ENCODE measurements at regions not wholly inside any gene's neighbourhood (a gene's known extent, or its start where the extent isn't known, plus 50 kb on each side); places are given as distances from the start of the nearest gene placed in this dataset.
"Not testable (repeated sequence)": the region's sequence is repeated elsewhere in the genome, so short reads cannot be mapped to it uniquely, and the experiment has no call there.

DNA sequence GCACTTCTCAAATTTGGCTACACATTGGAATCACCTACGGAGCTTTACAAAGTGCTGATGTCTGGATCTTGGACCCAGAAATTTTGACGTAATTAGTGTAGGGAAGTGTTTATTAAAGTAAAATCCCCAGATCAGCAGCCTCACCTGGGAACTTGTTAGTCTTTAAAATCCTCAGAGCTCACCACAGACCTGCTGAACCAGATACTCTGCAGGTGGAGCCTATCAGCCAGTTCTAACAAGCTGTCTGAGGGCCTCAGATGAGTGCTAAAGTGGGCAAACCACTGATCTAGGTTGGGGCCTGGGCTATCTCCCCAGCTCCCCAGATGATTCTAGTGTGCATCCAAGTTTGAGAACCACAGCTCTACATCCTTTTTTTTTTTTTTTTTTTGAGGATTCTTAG lies 436.0 kb downstream of the ETS1 start:
- BruUV-seq (replicated peaks): no TSS peak
- intact Hi-C loops (cut with micrococcal nuclease): no loop called here
- ChIA-PET POLR2A (interaction anchor here (0.6 kb wide), 3 partner anchors 195 to 567 kb away, joined by 3 to 4 read pairs (median 3); no protein-coding TSS in a partner anchor), CTCF (interaction anchor here (0.7 to 2.6 kb wide), 9 partner anchors 8 to 1474 kb away, joined by 3 to 19 read pairs (median 7); no protein-coding TSS in a partner anchor)
- no peak overlapping the region for H3K27ac Mint-ChIP-seq (ENCODE audit: low read depth, unreplicated experiment)
- H3K4me1 Mint-ChIP-seq (ENCODE audit: insufficient read depth, unreplicated experiment): peaks cover 19% of the 10 kb centered on the region
- H3K27me3 Mint-ChIP-seq (ENCODE audit: insufficient read depth, unreplicated experiment): no peaks in the 10 kb centered on the region
- no peaks in the 10 kb centered on the region for H3K36me3 Mint-ChIP-seq (ENCODE audit: insufficient read depth, unreplicated experiment)
- TF ChIP-seq, protein P1, sequence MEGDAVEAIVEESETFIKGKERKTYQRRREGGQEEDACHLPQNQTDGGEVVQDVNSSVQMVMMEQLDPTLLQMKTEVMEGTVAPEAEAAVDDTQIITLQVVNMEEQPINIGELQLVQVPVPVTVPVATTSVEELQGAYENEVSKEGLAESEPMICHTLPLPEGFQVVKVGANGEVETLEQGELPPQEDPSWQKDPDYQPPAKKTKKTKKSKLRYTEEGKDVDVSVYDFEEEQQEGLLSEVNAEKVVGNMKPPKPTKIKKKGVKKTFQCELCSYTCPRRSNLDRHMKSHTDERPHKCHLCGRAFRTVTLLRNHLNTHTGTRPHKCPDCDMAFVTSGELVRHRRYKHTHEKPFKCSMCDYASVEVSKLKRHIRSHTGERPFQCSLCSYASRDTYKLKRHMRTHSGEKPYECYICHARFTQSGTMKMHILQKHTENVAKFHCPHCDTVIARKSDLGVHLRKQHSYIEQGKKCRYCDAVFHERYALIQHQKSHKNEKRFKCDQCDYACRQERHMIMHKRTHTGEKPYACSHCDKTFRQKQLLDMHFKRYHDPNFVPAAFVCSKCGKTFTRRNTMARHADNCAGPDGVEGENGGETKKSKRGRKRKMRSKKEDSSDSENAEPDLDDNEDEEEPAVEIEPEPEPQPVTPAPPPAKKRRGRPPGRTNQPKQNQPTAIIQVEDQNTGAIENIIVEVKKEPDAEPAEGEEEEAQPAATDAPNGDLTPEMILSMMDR (IDR thresholded peaks at IDR 0.05; ENCODE audit: unreplicated experiment): no peak
- DNase-seq (ENCODE audit: unreplicated experiment): no peak
- no peak overlapping the region for H3K4me3 Mint-ChIP-seq (ENCODE audit: unreplicated experiment)
- H3K9me3 Mint-ChIP-seq (ENCODE audit: unreplicated experiment): no peaks in the 10 kb centered on the region

DNA sequence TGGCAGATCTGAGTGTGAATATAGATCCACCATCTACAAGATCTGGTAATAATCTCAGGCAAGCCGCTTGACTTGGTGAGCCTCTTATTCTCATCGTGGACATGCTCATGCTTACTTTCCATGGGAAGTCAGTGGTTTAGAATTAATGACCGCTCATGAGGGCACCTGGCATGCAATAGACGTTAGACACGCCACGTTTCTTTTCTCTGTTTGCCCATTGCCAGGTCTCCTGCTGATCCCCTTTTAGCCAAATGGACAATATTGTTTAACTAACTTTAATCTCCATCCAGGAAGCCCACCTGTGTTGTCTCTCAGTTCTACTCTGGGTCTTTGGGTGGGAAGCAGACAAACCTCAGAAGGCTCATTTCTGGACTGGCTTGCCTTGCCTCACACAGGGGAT lies 439.1 kb downstream of the ETS1 start:
- BruUV-seq (replicated peaks): no TSS peak
- H3K4me1 Mint-ChIP-seq (ENCODE audit: insufficient read depth, unreplicated experiment): peaks cover 22% of the 10 kb centered on the region
- DNase-seq (ENCODE audit: unreplicated experiment): no peak

DNA sequence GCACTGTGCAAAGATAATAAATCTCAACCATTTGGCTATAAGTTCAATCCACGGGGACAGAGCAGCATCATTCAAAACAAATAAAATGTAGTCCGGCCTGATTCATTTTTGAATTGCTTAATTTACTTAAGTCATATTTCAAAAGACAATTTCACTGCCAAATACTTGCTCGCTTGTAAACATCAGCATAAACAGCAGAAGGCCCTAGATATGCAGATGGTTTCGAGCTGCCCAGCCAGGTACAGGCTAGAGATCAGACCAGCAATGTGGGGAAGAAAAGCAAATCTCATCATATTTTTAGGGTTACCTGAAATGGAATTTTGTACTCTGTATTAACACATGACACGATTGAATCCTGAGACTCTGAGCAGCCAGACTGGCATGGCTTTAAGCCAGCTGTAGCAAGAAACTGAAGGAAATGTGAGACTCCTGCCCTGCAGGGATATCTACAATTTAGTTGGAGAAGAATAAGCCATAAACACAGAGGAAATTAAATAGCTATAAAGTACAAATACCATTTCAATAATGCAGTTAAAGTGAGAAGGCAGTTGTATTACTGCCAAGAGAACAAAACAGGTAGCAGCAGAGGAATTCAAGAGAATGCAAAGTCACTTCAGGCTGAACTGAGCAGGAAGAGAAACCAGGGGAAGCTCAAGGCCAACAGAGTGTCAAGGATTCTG lies 440.3 kb downstream of the ETS1 start:
- POLR2A ChIA-PET: interaction anchor here (0.7 to 2.0 kb wide), 8 partner anchors 10 to 120 kb away, joined by 3 to 8 read pairs (median 6); no protein-coding TSS in a partner anchor
- peak overlapping the region; percentile 48 for H3K4me3 Mint-ChIP-seq (ENCODE audit: unreplicated experiment)
- no peaks in the 10 kb centered on the region for H3K27me3 Mint-ChIP-seq (ENCODE audit: insufficient read depth, unreplicated experiment)
- intact Hi-C loops (cut with micrococcal nuclease): no loop called here
- TF ChIP-seq, protein P1 (IDR thresholded peaks at IDR 0.05; ENCODE audit: unreplicated experiment): no peak
- peaks cover 22% of the 10 kb centered on the region for H3K4me1 Mint-ChIP-seq (ENCODE audit: insufficient read depth, unreplicated experiment)
- no peaks in the 10 kb centered on the region for H3K9me3 Mint-ChIP-seq (ENCODE audit: unreplicated experiment)
- peak; percentile 73 for DNase-seq (ENCODE audit: unreplicated experiment)
- H3K27ac Mint-ChIP-seq (ENCODE audit: low read depth, unreplicated experiment): peak overlapping the region; percentile 92
- CTCF ChIA-PET: interaction anchor here (0.5 to 3.6 kb wide), 11 partner anchors 11 to 684 kb away, joined by 3 to 62 read pairs (median 5); no protein-coding TSS in a partner anchor
- no TSS peak for BruUV-seq (replicated peaks)
- H3K36me3 Mint-ChIP-seq (ENCODE audit: insufficient read depth, unreplicated experiment): no peaks in the 10 kb centered on the region

More for the DNA sequence above, 439.1 kb downstream of the ETS1 start:
- H3K9me3 Mint-ChIP-seq (ENCODE audit: unreplicated experiment): no peaks in the 10 kb centered on the region
- H3K27ac Mint-ChIP-seq (ENCODE audit: low read depth, unreplicated experiment): peak overlapping the region; percentile 92
- intact Hi-C loops (cut with micrococcal nuclease): no loop called here
- ChIA-PET POLR2A (interaction anchor here (2.0 kb wide), 1 partner anchor 108 kb away, joined by 6 read pairs; no protein-coding TSS in a partner anchor), CTCF (interaction anchor here (0.8 to 3.6 kb wide), 8 partner anchors 10 to 683 kb away, joined by 3 to 62 read pairs (median 6); no protein-coding TSS in a partner anchor)
- no peaks in the 10 kb centered on the region for H3K36me3 Mint-ChIP-seq (ENCODE audit: insufficient read depth, unreplicated experiment)
- no peak overlapping the region for H3K4me3 Mint-ChIP-seq (ENCODE audit: unreplicated experiment)
- no peaks in the 10 kb centered on the region for H3K27me3 Mint-ChIP-seq (ENCODE audit: insufficient read depth, unreplicated experiment)
- TF ChIP-seq, protein P1 (IDR thresholded peaks at IDR 0.05; ENCODE audit: unreplicated experiment): no peak

GRCh38 chr11:128140293-128140692 lies 447.1 kb downstream of the ETS1 start:
- H3K36me3 Mint-ChIP-seq (ENCODE audit: insufficient read depth, unreplicated experiment); H3K4me3 Mint-ChIP-seq (ENCODE audit: unreplicated experiment); POLR2A ChIA-PET; H3K27ac Mint-ChIP-seq (ENCODE audit: low read depth, unreplicated experiment); intact Hi-C loops (cut with micrococcal nuclease); DNase-seq (ENCODE audit: unreplicated experiment); H3K27me3 Mint-ChIP-seq (ENCODE audit: insufficient read depth, unreplicated experiment); H3K9me3 Mint-ChIP-seq (ENCODE audit: unreplicated experiment); BruUV-seq (replicated peaks); CTCF ChIA-PET; H3K4me1 Mint-ChIP-seq (ENCODE audit: insufficient read depth, unreplicated experiment): not testable (repeated sequence)

Data from MCF 10A (cell line).